ENCODE measurements at regions not wholly inside any gene's neighbourhood (a gene's known extent, or its start where the extent isn't known, plus 50 kb on each side); places are given as distances from the start of the nearest gene placed in this dataset.

GRCh38 chr14:89000007-89000942 is 175.8 kb downstream of the TTC8 start:
- no peak for DNase-seq
- intact Hi-C loops (cut with DNase I; ENCODE audit: low total_unique reads) = no loop called here
- Histone ChIP-seq H3K36me3 (no peaks in the 10 kb centered on the region), H3K4me3 (no peak overlapping the region), H3K9me3 (no peaks in the 10 kb centered on the region), H3K27me3 (no peaks in the 10 kb centered on the region), H3K27ac (no peak overlapping the region), H3K4me1 (peaks cover 0 to 9% (median 0%) of the 10 kb centered on the region in 4 donors)
- no peak for TF ChIP-seq CTCF (IDR thresholded peaks at IDR 0.05)

- no peak for TF ChIP-seq CTCF (IDR thresholded peaks at IDR 0.05)
- H3K27ac ChIP-seq = no peak overlapping the region
- DNase-seq = no peak
- intact Hi-C loops (cut with DNase I; ENCODE audit: low total_unique reads) = no loop called here
- no peaks in the 10 kb centered on the region for H3K36me3 ChIP-seq
- H3K27me3 ChIP-seq = no peaks in the 10 kb centered on the region
- H3K9me3 ChIP-seq = no peaks in the 10 kb centered on the region
- peaks cover 0 to 9% (median 0%) of the 10 kb centered on the region in 4 donors for H3K4me1 ChIP-seq
- no peak overlapping the region for H3K4me3 ChIP-seq
These were observed 179.7 kb downstream of the TTC8 start for GRCh38 chr14:89004166-89004565.

- DNase-seq = no peak
- no peak overlapping the region for H3K27ac ChIP-seq
- no peaks in the 10 kb centered on the region for H3K9me3 ChIP-seq
- H3K4me1 ChIP-seq = no peaks in the 10 kb centered on the region
- no peaks in the 10 kb centered on the region for H3K36me3 ChIP-seq
- H3K27me3 ChIP-seq = peaks cover 0 to under 1% of the 10 kb centered on the region in 2 donors
- H3K4me3 ChIP-seq = no peak overlapping the region
- no peak for TF ChIP-seq CTCF (IDR thresholded peaks at IDR 0.05)
- intact Hi-C loops (cut with DNase I; ENCODE audit: low total_unique reads) = no loop called here
These were observed 183.5 kb downstream of the TTC8 start for GRCh38 chr14:89007906-89008305.

GRCh38 chr14:89011355-89012281 is 187.2 kb downstream of the TTC8 start:
- H3K27me3 ChIP-seq = peaks cover 0 to 13% of the 10 kb centered on the region in 2 donors
- no peaks in the 10 kb centered on the region for H3K9me3 ChIP-seq
- DNase-seq = no peak
- intact Hi-C loops (cut with DNase I; ENCODE audit: low total_unique reads) = no loop called here
- H3K27ac ChIP-seq = no peak overlapping the region
- H3K4me1 ChIP-seq = no peaks in the 10 kb centered on the region
- H3K4me3 ChIP-seq = no peak overlapping the region
- no peak for TF ChIP-seq CTCF (IDR thresholded peaks at IDR 0.05)
- no peaks in the 10 kb centered on the region for H3K36me3 ChIP-seq

- Histone ChIP-seq H3K36me3 (no peaks in the 10 kb centered on the region), H3K4me1 (no peaks in the 10 kb centered on the region), H3K9me3 (no peaks in the 10 kb centered on the region), H3K4me3 (no peak overlapping the region), H3K27ac (no peak overlapping the region), H3K27me3 (peaks cover 0 to 13% of the 10 kb centered on the region in 2 donors)
- no peak for TF ChIP-seq CTCF (IDR thresholded peaks at IDR 0.05)
- intact Hi-C loops (cut with DNase I; ENCODE audit: low total_unique reads) = no loop called here
- no peak for DNase-seq
These were observed 188.0 kb downstream of the TTC8 start for GRCh38 chr14:89012282-89013097.
